Spleen (tissue), 7 donors: ENCODE measurements at regions not wholly inside any gene's neighbourhood (a gene's known extent, or its start where the extent isn't known, plus 50 kb on each side); places are given as distances from the start of the nearest gene placed in this dataset.

Experiments
- POLR2AphosphoS5 ChIP-seq, 3 donors: sonication (generic); formaldehyde crosslinking; IDR thresholded peaks; one replicate each; pipeline ENCODE4 v1.5.1; 2017; ENCODE audit warnings: antibody characterized with exemption in 3 of 3
- TF ChIP-seq, protein P1 (sequence below), 11 experiments: fragments of 200-600 bp in 7 of 11; fragments of 450-650 bp in 4 of 11; sonication (generic) in 4 of 11; IDR thresholded peaks in 8 of 11; conservative IDR thresholded peaks in 3 of 11; 1 replicate in 7 of 11; 2 replicates in 4 of 11; pipeline versions ENCODE4 v1.4.0 to v1.8.0; 2016 to 2021; ENCODE audit warnings: antibody characterized with exemption in 11 of 11, inconsistent platforms in 4 of 11, mild to moderate bottlenecking in 1 of 11
- donor health status: DM: no; HTN: no; CAD: no; lungs with moderate emphysema.
- donor health status: DM: no; HTN: no; CAD: no.
- donor health status: DM: no; HTN: no; CAD: no.

DNA sequence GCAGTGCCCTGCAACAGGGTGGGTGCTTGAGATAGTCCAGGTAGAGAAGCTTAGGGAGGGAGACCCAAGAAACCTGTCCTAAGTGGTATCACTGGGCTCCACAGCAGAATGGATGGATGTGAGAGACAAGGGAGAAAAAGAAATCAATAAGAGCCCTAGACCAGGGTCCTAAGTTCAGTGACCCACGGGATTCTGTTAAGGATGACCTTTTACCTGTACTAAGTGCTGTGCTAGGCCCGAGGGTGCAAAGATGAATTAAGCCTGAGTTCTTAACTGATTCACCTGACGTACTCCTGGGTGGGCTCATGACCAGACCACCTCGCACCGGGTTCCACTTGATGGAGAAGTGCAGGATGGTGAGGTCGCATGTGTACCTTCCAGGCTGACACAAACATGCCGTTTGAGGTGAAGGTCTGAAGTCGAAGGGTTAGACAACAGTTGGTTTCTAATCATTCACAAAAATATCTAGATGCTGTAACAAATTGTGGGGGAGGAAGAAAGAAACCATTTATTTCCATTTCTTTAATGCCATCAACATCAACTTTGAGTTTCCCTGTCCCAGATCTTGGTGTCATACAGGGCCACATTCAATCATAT, 166.5 kb downstream of the HERPUD2 start:
- TF ChIP-seq, protein P1, sequence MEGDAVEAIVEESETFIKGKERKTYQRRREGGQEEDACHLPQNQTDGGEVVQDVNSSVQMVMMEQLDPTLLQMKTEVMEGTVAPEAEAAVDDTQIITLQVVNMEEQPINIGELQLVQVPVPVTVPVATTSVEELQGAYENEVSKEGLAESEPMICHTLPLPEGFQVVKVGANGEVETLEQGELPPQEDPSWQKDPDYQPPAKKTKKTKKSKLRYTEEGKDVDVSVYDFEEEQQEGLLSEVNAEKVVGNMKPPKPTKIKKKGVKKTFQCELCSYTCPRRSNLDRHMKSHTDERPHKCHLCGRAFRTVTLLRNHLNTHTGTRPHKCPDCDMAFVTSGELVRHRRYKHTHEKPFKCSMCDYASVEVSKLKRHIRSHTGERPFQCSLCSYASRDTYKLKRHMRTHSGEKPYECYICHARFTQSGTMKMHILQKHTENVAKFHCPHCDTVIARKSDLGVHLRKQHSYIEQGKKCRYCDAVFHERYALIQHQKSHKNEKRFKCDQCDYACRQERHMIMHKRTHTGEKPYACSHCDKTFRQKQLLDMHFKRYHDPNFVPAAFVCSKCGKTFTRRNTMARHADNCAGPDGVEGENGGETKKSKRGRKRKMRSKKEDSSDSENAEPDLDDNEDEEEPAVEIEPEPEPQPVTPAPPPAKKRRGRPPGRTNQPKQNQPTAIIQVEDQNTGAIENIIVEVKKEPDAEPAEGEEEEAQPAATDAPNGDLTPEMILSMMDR (IDR thresholded peaks at IDR 0.05 in 8 of 11, conservative IDR thresholded peaks at IDR 0.05 in 3 of 11): no peak
- TF ChIP-seq POLR2AphosphoS5 (IDR thresholded peaks at IDR 0.05): no peak
